ENCODE measurements at regions not wholly inside any gene's neighbourhood (a gene's known extent, or its start where the extent isn't known, plus 50 kb on each side); places are given as distances from the start of the nearest gene placed in this dataset.

GRCh38 chr21:15247613-15248012 is 182.8 kb upstream of the NRIP1 start:
- no peak for TF ChIP-seq EZH2phosphoT487 (IDR thresholded peaks at IDR 0.05; ENCODE audit: borderline replicate concordance, low read length)
- no peak for TF ChIP-seq CTCF (conservative IDR thresholded peaks at IDR 0.05; ENCODE audit: low read depth, low read length)
- no peak for TF ChIP-seq EZH2 (IDR thresholded peaks at IDR 0.05; ENCODE audit: low read length, unreplicated experiment)

Measured in PC-3 (cell line).